ENCODE measurements at regions not wholly inside any gene's neighbourhood (a gene's known extent, or its start where the extent isn't known, plus 50 kb on each side); places are given as distances from the start of the nearest gene placed in this dataset.

GRCh38 chr9:30800421-30800820 lies 1584.0 kb upstream of the ACO1 start (continued):
- no peak for TF ChIP-seq CHD7 (IDR thresholded peaks at IDR 0.05; ENCODE audit: insufficient replicate concordance, low read length)
- TF ChIP-seq JUN (IDR thresholded peaks at IDR 0.05; ENCODE audit: low read depth, low read length) = no peak
- TF ChIP-seq PHF8 (conservative IDR thresholded peaks at IDR 0.05; ENCODE audit: low read depth, low read length) = no peak
- no peak for TF ChIP-seq CEBPB (IDR thresholded peaks at IDR 0.05; ENCODE audit: low read depth, low read length)
- TF ChIP-seq HDAC6 (IDR thresholded peaks at IDR 0.05; ENCODE audit: low read depth, low read length) = no peak
